Osteoblast (primary cell): ENCODE measurements at regions not wholly inside any gene's neighbourhood (a gene's known extent, or its start where the extent isn't known, plus 50 kb on each side); places are given as distances from the start of the nearest gene placed in this dataset.

ENCODE experiments used
- DNase-seq: peaks from one replicate; pipeline ENCODE4 v3.0.0; 2011; ENCODE audit warnings: low spot score, mixed read lengths; ENCODE audit not compliant: insufficient read length; ENCODE audit errors: missing footprints
- H2AFZ ChIP-seq: 2 replicates; pipeline ENCODE4 v1.6.0; 2011; ENCODE audit warnings: mild to moderate bottlenecking, low read length
- H3K27ac ChIP-seq: 2 replicates; pipeline ENCODE4 v1.5.1; 2011; ENCODE audit warnings: mild to moderate bottlenecking, low read depth, low read length, moderate library complexity
- H3K27me3 ChIP-seq: 2 replicates; pipeline ENCODE4 v1.6.0; 2012; ENCODE audit warnings: mild to moderate bottlenecking, control low read depth, inconsistent platforms, low read length, moderate library complexity; ENCODE audit not compliant: insufficient read depth
- H3K36me3 ChIP-seq: 2 replicates; pipeline ENCODE4 v1.5.1; 2011; ENCODE audit warnings: mild to moderate bottlenecking, low read length, control low read depth, moderate library complexity; ENCODE audit not compliant: insufficient read depth
- H3K4me1 ChIP-seq: 2 replicates; pipeline ENCODE4 v1.5.1; 2011; ENCODE audit warnings: mild to moderate bottlenecking, low read length, control low read depth, moderate library complexity; ENCODE audit not compliant: insufficient read depth
- H3K4me2 ChIP-seq: 2 replicates; pipeline ENCODE4 v1.6.0; 2011; ENCODE audit warnings: mild to moderate bottlenecking, low read length; ENCODE audit not compliant: insufficient read depth
- H3K4me3 ChIP-seq: fragments of 200-600 bp; sonication (generic); 3 replicates; pipeline ENCODE4 v1.5.1; 2012; ENCODE audit warnings: mild to moderate bottlenecking, low read length, inconsistent platforms; ENCODE audit not compliant: insufficient read depth
- H3K79me2 ChIP-seq: 2 replicates; pipeline ENCODE4 v1.6.0; 2012; ENCODE audit warnings: mild to moderate bottlenecking, low read length, control low read depth, inconsistent platforms; ENCODE audit not compliant: insufficient read depth
- H3K9me3 ChIP-seq: 2 replicates; pipeline ENCODE4 v1.5.1; 2011; ENCODE audit warnings: low read depth, low read length, control low read depth
- H4K20me1 ChIP-seq: 2 replicates; pipeline ENCODE4 v1.6.0; 2012; ENCODE audit warnings: mild to moderate bottlenecking, low read length, control low read depth; ENCODE audit not compliant: insufficient read depth
- CTCF ChIP-seq: IDR thresholded peaks from 2 replicates; pipeline ENCODE4 v1.5.1; 2011; ENCODE audit warnings: mild to moderate bottlenecking, low read depth, low read length, moderate library complexity; ENCODE audit errors: extremely low read depth

GRCh38 chr16:80171199-80171598 lies 369.6 kb upstream of the DYNLRB2 start:
- Histone ChIP-seq H3K79me2 (no peaks in the 10 kb centered on the region), H4K20me1 (no peaks in the 10 kb centered on the region), H3K4me2 (no peak overlapping the region), H3K4me1 (peaks cover 25% of the 10 kb centered on the region), H2AFZ (no peak overlapping the region), H3K27ac (no peak overlapping the region), H3K27me3 (no peaks in the 10 kb centered on the region), H3K9me3 (no peaks in the 10 kb centered on the region), H3K36me3 (no peaks in the 10 kb centered on the region), H3K4me3 (no peak overlapping the region)
- DNase-seq: no peak
- no peak for TF ChIP-seq CTCF

GRCh38 chr16:80167657-80168390 lies 373.0 kb upstream of the DYNLRB2 start:
- H3K79me2 ChIP-seq: no peaks in the 10 kb centered on the region
- DNase-seq: no peak
- no peaks in the 10 kb centered on the region for H3K27me3 ChIP-seq
- H3K36me3 ChIP-seq: no peaks in the 10 kb centered on the region
- TF ChIP-seq CTCF: no peak
- no peak overlapping the region for H3K27ac ChIP-seq
- H2AFZ ChIP-seq: no peak overlapping the region
- no peak overlapping the region for H3K4me2 ChIP-seq
- H4K20me1 ChIP-seq: no peaks in the 10 kb centered on the region
- H3K4me1 ChIP-seq: peaks cover 12% of the 10 kb centered on the region
- no peaks in the 10 kb centered on the region for H3K9me3 ChIP-seq
- H3K4me3 ChIP-seq: no peak overlapping the region

- no peaks in the 10 kb centered on the region for H3K36me3 ChIP-seq
- H3K27me3 ChIP-seq: no peaks in the 10 kb centered on the region
- no peak overlapping the region for H2AFZ ChIP-seq
- H3K27ac ChIP-seq: no peak overlapping the region
- no peak overlapping the region for H3K4me2 ChIP-seq
- DNase-seq: no peak
- TF ChIP-seq CTCF: no peak
- no peaks in the 10 kb centered on the region for H3K9me3 ChIP-seq
- H4K20me1 ChIP-seq: no peaks in the 10 kb centered on the region
- no peak overlapping the region for H3K4me3 ChIP-seq
- H3K79me2 ChIP-seq: no peaks in the 10 kb centered on the region
- H3K4me1 ChIP-seq: peaks cover 12% of the 10 kb centered on the region
Measured at GRCh38 chr16:80166082-80166481, 374.7 kb upstream of the DYNLRB2 start.

GRCh38 chr16:80164966-80165550 lies 375.7 kb upstream of the DYNLRB2 start:
- H3K27me3 ChIP-seq: no peaks in the 10 kb centered on the region
- no peak overlapping the region for H3K27ac ChIP-seq
- H3K79me2 ChIP-seq: no peaks in the 10 kb centered on the region
- H4K20me1 ChIP-seq: no peaks in the 10 kb centered on the region
- TF ChIP-seq CTCF: no peak
- H2AFZ ChIP-seq: no peak overlapping the region
- no peak overlapping the region for H3K4me2 ChIP-seq
- H3K36me3 ChIP-seq: no peaks in the 10 kb centered on the region
- no peak overlapping the region for H3K4me3 ChIP-seq
- H3K4me1 ChIP-seq: peaks cover 12% of the 10 kb centered on the region
- DNase-seq: no peak
- H3K9me3 ChIP-seq: no peaks in the 10 kb centered on the region
